HK-2 (cell line): ENCODE measurements at regions not wholly inside any gene's neighbourhood (a gene's known extent, or its start where the extent isn't known, plus 50 kb on each side); places are given as distances from the start of the nearest gene placed in this dataset.
A peak's percentile ranks its signal among the peaks of the same experiment; 100 is the strongest.

Source experiments
- DNase-seq: peaks from one replicate; pipeline ENCODE4 v3.0.0-alpha.2; 2018; ENCODE audit not compliant: unreplicated experiment

DNA sequence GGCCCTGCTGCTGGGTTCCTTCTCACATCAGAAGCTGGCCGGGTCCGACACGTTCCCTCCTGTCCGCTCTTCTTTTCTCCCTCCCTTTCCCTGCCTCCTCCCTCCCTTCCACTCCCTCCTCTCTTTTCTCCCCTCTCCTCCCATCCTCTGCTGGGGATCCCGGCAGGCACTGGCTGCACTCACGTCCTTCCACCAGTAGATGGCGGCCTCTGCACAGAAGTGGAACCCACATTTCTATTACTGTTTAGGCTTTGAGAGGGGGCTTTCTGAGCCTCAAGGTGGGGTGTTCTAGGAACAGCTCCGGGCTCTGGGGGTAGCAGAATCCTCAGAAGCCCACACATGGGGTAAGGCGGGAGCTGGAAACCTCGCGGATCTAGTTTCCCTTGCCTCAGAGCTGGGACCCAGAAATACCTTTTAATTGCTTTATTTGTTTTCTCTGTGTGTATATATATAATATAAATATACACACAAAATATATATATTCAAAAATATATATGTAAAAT lies 294.2 kb downstream of the ZNF536 start:
- DNase-seq: peak; percentile 38

DNA sequence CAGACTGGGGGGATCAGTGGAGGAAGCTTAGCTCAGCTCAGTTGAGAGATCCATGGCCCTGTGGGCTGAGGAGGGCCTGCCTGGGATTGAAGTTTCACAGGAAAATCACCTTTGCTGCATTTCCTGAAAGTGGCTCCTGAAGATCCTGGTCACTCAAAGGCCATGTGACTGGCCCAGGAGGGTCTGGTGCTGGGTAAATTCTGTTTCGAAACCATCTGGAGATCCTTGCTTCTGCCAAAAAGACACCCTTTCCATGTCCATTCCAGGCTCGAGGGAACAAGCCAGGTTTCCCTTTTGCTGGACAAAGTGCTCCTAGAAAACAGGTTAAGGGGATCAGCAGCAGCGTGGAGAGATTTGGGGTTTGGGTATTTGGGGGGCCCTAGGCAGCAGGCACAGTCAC lies 293.3 kb downstream of the ZNF536 start:
- no peak for DNase-seq

DNA sequence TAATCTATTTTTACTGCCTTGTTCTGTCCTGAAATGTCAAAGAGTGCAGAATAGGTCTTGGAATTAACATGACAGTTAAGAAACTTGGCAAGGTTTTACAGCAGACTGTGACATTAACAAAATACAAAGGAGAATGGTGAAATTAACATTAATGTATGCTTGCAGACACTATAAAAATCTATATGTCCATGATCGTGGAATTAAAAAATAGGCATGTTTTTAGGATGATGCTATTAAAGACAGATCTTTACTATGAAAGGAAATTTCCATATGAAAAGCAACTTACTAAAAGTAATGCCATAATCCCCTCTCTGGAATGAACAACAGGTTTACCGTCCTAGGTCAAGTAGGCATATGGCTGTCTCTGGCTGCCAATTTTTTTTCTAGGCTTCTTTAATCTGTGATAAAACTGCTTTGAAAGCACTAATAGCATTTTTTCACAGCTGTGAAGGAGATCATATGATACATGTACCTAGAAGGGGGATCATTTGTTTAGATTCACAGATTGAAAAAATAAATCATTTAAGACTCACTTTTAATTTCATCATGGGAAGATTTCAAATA lies 291.5 kb downstream of the ZNF536 start:
- DNase-seq: no peak

DNA sequence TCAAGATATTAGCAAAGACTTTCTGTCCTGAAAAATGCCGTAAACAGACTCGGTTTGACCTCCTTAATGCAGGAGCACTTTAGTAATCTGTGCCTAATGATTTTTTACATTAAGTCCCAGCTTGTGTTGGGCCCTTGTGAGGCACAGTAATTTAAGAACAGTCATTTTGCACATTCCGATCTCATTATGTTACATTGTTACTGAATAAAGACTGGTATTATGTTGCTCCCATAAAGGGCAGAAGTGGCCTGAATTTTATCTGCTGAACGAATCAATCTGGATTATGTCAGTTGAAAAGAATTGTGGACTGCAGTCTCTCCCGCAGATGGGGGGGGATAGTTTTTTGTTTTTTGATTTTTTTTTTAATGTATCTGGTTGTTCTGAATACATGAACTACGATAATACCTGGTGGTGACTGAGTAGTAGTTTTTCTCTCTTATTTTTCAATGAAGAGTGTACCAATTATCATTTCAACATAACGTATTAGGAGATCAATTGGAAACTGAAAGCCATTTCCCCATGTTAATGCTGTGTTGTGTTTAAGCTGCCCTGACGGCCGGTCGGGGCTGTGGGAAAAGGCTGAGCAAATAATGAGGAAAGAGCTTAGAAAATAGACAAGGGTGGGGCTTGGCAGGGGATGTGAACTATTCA lies 290.2 kb downstream of the ZNF536 start:
- DNase-seq: no peak

DNA sequence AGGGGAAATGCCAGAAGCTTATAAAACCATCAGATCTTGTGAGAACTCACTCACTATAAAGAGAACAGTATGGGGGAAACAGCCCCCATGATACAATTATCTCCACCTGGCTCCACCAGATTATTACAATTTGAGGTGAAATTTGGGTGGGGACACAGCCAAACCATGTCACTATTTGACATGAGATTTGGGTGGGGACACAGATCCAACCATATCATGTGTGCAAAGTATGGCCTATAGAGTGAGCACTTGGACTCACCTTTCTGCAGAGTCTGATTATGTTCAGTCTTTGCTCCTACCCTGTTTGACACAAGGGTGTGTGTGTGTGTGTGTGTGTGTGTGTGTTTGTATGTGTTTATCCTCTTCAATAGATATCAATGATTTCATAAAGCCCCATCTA lies 287.5 kb downstream of the ZNF536 start:
- no peak for DNase-seq

DNA sequence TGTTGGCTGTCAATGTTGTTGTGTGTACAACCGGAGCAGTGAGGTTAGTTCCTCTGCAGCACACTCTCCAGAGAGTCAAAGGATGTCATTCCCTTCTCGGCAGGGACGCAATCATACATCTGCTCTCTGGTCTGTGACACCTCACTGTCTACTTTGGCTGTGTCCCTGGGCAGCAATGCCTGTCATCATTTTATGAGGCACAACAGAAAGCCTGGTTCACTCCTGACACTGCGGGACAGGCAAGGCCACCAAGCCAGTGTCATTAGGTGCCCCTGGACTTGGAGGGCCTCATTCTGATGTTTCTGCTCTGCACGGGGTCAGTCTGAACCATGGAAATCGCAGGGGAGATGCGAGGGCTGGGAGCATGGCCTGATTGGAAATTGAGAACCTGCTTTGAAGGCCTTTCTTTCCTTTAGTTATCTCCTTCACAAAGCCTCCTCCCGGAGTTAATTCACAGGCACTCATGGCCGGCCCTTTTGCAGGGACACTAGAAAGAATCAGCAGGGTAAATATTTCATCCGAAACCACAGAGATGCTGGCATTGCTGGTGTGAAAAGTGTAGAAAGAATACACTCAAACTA lies 284.4 kb downstream of the ZNF536 start:
- DNase-seq: no peak

DNA sequence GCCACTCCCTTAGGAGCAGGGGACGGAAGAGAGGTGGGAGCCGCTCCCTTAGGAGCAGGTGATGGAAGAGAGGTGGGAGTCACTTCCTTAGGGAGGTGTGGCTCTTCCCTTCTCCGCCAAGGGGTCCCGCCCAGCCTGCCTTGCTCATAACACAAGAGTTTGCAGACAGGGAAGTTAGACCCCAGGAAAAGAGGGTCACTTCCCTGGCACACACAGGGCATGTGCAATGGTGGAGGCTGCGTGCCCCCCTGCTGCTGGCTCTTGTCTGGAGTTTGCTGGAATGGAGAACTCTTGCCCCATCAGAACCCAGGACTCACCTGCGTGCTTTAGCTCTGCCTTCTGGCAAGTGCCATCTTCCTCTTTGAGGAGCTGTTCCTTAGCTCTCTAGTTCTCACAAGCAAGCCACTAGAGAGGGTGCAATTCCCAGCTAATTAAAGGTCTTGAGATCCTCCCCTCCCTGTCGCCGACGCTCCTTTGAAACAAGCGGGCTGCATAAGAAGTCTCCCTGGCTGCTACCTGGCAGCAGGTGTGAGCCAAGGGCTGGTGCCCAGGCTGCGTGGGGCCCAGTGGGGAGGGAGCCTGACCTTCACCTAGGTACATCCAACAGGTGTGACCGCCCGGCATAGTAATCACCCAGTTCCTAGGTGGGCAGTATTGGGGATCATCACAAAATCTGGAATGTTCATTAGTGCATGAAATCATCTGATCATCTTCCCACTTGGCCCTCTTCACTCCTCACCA lies 281.6 kb downstream of the ZNF536 start:
- DNase-seq: no peak

DNA sequence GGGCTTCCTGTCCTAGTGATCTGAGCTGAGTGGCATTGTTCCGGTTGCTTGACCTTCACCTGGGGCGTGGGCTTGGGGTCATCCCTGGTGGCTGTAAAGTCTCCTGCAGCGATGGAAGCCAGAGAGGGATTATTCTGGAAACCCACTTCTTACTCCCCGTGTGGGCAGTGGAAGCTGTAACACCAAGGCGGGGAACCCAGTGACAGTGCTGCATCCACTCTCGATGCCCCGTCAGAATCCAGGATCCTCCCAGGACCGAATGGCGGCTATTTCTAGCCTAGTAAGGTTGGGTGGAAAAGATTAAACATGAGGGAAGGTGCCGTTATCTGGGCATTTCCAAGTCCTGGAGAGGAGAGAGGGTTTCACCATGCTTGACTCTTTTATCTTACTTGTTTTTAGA lies 280.6 kb downstream of the ZNF536 start:
- no peak for DNase-seq

DNA sequence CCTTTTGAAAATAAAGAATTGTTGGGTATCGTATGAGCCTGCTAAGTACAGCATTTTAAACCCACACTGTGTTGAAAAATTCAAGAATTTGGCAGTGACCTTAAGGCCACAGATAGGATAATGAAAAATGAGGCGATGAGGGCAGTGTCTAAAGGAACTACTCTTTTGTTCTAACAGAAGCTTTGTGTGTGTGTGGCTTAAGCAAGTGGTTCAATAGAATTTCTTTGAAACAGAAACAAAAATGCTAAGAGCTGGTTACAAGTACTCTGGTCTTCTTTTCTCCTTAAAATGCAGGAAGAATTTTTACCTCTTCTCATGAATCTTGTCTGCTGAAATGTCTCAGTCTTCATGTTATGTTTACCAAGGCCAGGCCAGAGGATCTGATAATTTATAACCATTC lies 279.5 kb downstream of the ZNF536 start:
- DNase-seq: no peak

DNA sequence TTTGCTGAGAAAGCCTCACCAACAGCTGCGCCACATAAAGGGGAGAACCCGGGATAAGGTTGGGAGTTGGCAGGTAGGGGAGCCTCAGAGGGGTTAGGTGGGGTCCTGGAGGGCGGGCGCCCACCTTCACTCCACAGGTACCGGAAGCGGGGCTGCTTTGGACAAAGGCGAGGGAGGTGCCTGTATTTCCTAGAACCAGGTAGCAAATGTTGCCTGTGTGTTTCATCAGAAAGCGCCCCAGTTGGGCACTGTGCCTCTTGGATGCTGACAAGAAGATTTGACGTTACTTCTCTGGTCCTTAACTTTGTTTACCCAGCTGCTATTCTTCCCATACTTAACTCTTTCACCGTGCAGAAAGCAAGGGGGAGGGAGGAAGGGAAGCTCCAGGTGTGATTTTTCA lies 278.9 kb downstream of the ZNF536 start:
- DNase-seq: no peak

DNA sequence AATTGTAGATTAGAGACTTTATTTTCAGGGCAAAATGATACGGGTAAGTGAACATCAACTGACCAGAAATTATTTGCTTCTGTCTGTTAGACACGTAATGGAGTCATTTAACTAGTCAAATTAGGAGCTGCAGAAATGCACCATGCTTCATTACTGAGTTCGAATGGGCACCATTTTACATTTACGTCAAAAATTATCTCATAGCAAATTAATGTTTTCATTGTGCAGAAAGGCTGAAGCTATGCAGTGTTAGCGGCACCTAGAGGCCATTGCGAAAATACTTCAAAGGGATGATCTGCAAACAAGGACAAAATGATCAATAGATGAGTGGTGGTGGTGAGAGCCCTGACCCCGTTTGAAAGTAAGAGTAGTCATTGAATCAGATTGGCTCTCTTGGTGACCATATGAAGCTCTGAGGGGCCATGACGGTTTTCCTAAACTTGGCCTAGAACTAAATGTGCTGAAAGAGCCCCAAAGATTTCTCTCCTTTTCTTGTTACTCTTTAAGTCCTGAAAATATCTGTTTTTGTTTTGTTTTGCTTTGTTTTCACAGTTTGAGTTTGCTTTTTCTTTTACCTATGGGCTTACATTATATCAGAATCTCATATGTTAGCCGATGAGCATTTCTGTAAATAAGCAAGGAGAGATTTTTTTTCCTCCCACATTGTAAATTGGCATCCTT lies 277.9 kb downstream of the ZNF536 start:
- no peak for DNase-seq

DNA sequence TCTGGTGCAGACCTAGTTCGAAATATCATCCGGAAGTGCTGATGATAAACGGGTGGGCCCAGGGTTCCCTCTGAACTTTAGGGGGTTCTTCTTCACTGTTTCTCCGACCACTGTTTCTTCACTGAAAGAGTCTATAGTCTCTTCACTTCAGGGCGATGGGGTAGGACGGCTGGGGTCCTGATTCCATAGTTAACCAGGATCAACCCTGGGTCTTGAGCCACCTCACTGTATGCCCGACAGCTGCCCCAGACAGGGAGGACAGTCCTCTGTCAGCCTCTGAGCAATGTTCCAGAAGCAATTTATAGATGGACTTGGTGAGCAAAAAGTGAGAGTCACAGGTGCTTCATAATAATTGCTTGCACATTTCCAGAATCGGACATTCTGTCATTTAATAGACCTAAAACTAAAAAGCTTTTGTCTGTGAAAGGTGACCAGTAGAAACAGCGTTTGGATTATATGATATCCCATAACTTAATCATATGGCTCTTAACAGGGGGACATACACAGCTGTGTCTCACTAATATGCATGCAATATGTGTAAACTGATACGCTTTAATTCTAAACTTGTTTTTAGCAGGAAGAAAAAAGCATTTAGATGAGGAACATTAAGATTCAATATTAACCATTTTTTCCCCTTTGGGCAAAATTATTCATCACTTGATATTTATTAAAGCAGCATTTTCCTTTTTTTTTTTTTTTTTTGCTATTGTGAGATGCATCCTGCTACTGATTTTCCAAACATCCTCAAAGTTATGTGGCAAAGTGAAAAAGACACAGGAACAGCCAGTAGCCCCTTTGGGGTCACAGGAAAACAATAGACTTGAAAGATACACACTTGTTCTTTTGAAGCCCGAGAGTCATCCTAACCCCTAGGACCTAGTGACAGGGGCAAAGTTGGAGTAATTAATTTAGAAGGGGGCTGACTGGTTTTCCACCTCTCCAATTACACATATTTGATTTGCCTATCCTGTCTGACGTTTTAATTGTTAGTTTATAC lies 277.0 kb downstream of the ZNF536 start:
- no peak for DNase-seq

DNA sequence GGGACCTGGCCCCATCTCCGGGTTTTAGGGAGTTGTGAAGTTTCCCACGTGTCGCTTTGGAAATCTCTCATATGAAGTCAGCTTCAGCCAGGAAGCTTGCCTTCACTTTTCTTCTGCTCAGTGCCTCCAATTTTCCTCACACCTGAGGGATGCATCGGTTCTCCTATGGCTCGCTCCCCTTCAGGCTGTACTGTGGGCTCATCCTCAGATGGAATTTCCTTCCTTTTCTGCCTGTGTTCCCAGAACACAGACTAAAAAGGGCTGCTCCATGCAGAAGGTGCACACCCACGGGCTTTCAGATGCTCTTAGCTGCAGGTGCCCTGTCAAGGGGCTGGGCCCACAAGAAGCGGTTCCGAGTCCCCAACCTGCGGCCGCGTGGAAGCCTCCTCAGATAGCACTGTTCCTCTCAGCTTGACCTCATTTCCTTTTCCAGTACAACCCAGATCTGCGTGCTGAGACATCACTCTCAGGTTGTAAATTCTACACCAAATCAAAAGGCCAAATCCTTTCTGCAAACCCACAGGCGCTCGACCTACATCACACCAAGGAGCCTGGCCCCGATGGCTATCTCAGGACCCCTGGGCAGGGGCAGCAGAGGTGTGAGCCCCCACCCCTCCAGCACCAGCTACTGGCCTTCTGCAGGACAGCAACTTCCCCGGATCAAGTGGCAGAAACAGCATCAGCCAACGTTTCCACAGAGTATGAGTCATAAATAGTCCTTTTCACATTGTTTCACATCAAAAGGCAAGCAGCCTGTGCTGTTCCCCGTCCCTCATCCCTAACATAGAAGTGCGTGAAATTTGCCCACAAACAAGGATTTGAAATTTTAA lies 275.9 kb downstream of the ZNF536 start:
- DNase-seq: no peak

DNA sequence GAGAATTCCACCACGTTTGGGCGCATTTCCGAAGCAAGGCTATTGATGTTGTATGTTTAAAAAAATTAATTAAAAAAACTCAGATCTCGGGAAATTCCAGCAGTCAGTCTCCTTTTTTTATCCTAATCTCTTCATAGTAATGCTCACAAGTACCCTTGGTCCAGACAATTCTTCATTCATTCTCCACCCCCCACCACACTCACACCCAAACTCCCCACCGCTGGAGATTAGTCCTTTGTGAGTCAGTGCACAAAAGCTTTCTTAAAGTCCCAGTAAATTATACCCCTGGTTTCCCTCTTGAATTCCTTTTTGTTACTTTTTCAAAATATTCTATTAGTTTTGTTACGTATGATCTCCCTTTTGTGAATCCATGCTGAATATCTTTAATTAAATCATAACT lies 274.6 kb downstream of the ZNF536 start:
- no peak for DNase-seq

DNA sequence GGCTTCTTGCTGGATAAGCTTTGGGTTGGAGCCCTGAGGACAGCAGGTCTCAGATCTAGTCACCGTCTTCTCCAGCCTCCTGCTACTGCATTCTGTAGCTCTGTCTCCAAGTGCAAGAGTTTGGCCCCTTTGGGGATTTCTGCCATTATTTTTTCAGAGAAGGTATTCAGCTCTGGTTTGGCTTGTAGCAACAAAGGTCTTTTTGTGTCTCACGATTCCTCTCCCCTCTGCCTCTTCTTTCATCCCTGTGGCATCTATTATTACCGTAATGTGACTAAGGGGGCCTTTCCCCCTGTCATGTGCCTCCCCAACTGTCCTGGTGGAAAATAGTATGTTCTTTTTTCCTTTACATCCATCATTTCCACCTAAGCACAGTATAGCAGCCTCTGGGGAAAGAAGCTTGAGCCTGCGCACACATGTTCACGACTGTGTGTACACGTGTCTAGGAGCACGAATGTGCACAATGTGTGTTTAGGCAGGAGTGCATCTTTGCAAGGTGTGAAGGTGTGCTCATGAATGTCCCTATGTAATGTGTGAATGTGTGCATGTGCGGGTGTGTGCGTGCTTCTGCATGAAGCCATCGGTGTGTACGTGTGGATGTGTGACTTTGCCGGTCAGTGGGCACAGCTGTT lies 273.9 kb downstream of the ZNF536 start:
- no peak for DNase-seq

DNA sequence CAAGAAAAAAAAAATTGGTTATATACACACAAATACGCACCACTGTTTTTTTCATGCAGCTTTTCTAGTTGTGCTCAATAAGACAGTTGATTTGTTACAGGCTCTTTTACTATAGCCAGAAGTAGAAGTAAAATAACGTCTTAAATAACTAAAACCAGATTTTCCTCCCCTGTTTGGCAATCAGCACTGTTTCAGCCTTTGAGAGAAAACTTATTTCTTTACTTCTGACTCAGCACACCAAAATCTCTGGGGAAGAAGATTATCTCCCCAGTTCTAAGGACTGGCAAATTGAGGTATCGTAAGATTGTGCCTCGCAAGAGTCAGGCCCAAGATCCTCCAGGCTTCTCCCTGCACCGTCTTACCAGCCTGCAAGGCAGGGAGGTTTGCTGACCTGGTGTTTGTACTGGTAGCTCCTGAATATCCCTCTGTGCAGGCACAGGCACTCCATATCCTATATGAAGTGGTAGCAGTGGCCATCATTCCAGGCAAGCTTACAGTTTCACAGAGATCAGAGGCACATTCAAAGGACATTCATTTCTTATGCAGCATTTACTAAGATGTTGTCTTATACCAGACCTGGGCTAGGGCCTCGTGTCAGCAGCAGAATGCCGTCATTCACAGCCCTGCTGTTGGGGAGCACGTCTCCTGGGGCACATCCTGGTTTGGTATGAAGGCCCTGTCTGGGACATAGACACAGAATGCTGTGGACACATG lies 268.2 kb downstream of the ZNF536 start:
- no peak for DNase-seq

DNA sequence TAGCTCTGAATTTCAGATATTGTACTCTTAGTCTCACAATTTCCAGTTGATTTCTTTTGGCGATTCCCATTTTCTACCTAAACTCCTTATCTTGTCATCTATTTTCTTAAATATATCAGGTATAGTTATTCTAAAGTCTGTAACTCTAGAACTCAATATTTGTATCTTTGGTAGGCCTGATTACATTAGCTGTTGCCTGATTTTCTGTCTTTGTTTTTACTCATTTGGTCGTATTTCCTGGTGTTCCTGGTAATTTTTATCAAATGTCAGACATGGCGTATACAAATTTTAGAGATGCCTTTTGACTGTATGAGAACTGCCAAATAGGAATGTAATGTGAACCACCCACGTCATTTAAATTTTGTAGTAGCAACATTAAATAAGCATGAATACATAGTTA lies 266.7 kb downstream of the ZNF536 start:
- DNase-seq: no peak

DNA sequence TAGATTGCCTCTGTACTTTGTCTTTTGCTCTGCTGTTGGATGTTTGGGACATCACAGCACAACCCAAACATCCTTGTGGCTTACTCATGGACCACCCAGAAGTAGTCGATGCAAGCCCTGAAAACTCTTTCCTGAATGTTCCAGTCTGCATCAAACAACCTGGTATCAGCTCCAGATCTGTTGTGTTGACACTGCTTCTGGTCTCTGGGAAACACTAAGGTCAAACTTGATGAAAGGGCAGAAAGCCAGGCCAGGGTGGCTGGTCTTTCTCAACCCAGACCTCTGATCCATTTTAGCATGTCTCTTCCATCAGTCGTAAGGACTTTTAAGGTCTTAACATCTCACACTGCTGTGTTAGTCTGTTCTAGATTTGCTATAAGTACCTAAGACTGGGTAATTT lies 265.7 kb downstream of the ZNF536 start:
- DNase-seq: no peak
